ENCODE measurements at regions not wholly inside any gene's neighbourhood (a gene's known extent, or its start where the extent isn't known, plus 50 kb on each side); places are given as distances from the start of the nearest gene placed in this dataset.

DNA sequence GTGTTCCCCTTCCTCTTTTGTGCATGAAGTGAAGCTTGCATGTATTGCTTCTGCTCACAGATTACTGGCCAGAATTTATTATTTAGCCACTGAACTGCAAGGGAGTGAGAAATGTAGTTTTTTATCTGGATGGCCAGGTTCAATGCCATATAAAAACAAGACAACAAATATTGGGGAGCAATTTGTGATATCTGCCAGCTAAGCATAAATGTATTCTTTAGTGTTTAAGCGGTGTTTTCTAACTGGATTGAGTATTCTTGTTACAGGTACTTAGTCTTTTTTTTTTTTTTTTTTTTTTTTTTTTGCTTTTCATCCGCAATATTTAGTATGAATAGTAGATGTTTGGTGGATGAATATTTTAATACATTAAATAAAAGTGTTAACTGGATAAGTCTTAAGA is 158.2 kb downstream of the TFAP2B start:
- POLR2A ChIA-PET (ENCODE audit: unreplicated experiment) = no interaction called here
- H3K4me3 ChIP-seq = no peak overlapping the region
- no peak overlapping the region for H2AFZ ChIP-seq
- intact Hi-C loops (cut with micrococcal nuclease; ENCODE audit: unreplicated experiment) = no loop called here
- no peak overlapping the region for H3K27ac ChIP-seq
- H3F3A ChIP-seq (ENCODE audit: insufficient read depth, low read depth) = no peaks in the 10 kb centered on the region
- no peaks in the 10 kb centered on the region for H3K9me2 ChIP-seq (ENCODE audit: insufficient read depth)
- CTCF ChIA-PET = no interaction called here
- DNase-seq = no peak
- H4K20me1 ChIP-seq (ENCODE audit: insufficient read depth) = no peaks in the 10 kb centered on the region
- no peaks in the 10 kb centered on the region for H3K36me3 ChIP-seq (ENCODE audit: low read depth)
- no peaks in the 10 kb centered on the region for H3K79me2 ChIP-seq (ENCODE audit: low read depth)
- H3K27me3 ChIP-seq (ENCODE audit: insufficient read depth, low read depth) = no peaks in the 10 kb centered on the region
- TF ChIP-seq EZH2 (IDR thresholded peaks at IDR 0.05; ENCODE audit: low read depth) = no peak
- TF ChIP-seq, protein P1, sequence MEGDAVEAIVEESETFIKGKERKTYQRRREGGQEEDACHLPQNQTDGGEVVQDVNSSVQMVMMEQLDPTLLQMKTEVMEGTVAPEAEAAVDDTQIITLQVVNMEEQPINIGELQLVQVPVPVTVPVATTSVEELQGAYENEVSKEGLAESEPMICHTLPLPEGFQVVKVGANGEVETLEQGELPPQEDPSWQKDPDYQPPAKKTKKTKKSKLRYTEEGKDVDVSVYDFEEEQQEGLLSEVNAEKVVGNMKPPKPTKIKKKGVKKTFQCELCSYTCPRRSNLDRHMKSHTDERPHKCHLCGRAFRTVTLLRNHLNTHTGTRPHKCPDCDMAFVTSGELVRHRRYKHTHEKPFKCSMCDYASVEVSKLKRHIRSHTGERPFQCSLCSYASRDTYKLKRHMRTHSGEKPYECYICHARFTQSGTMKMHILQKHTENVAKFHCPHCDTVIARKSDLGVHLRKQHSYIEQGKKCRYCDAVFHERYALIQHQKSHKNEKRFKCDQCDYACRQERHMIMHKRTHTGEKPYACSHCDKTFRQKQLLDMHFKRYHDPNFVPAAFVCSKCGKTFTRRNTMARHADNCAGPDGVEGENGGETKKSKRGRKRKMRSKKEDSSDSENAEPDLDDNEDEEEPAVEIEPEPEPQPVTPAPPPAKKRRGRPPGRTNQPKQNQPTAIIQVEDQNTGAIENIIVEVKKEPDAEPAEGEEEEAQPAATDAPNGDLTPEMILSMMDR (conservative IDR thresholded peaks at IDR 0.05) = no peak
- H3K4me1 ChIP-seq (replicated peaks; ENCODE audit: insufficient read depth) = no peaks in the 10 kb centered on the region
- H3K9me3 ChIP-seq (ENCODE audit: insufficient read depth, low read depth) = no peaks in the 10 kb centered on the region
- no TSS peak for BruUV-seq (replicated peaks)
- no peak overlapping the region for H3K4me2 ChIP-seq

DNA sequence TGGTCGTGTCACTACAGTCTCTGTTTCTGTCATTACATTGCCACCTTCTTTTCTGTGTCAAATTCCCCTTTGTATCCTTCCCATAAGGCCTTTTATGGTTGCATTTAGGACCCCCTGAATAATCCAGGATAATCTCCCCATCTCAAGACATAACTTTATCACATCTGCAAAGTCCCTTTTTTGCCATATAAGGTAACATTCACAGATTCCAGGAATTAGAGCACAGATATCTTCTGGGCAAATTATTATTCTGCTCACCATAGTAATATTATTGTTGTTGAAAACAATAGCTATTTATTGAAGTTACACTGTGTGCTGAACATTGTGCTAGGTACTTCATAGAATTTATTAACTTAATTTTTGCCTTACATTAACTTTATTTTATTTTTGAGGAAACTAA is 159.1 kb downstream of the TFAP2B start:
- POLR2A ChIA-PET (ENCODE audit: unreplicated experiment) = no interaction called here
- H3K36me3 ChIP-seq (ENCODE audit: low read depth) = no peaks in the 10 kb centered on the region

DNA sequence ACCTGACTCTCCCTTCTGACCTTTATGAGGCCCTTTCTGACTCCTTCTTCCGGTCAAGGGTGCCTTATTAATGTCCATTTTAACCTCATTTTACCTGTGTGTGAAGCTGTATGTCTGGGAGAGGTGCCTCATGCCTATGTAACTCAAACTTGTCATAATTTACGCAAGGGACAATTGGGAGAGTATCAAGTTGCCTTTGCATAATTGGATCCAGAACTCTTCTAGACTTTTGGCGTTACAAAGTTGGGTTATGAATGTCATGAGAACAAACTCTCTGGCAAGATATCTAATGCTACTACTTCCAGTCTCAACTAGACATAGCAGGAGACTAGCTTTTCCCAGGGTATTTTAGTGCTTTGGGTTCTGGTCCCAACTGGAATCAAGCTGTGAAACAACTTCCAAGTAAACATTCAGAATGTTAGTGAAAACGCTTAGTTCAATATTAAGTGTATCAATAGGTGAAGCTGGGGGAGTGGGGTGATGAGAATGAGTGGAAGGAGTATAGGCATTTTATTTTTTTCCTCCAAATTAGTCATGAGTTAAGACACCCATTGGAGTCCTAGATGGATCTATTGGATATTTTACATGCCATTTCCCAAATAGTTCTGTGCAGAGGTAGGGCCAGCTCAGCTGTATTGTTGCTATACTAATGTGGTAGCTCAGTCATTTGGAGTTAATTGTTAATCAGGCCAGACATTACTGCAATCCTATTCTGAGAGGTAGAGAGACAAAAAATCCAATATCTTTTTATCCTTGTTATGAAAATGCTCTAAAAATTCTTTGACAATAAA is 159.9 kb downstream of the TFAP2B start:
- Histone ChIP-seq H3K4me3 (no peak overlapping the region), H3K27me3 (ENCODE audit: insufficient read depth, low read depth) (no peaks in the 10 kb centered on the region), H2AFZ (no peak overlapping the region), H3K27ac (no peak overlapping the region), H3F3A (ENCODE audit: insufficient read depth, low read depth) (no peaks in the 10 kb centered on the region), H3K79me2 (ENCODE audit: low read depth) (no peaks in the 10 kb centered on the region), H3K36me3 (ENCODE audit: low read depth) (no peaks in the 10 kb centered on the region), H3K4me1 (replicated peaks; ENCODE audit: insufficient read depth) (no peaks in the 10 kb centered on the region), H4K20me1 (ENCODE audit: insufficient read depth) (no peaks in the 10 kb centered on the region), H3K4me2 (no peak overlapping the region), H3K9me2 (ENCODE audit: insufficient read depth) (no peaks in the 10 kb centered on the region), H3K9me3 (ENCODE audit: insufficient read depth, low read depth) (no peaks in the 10 kb centered on the region)
- intact Hi-C loops (cut with micrococcal nuclease; ENCODE audit: unreplicated experiment) = no loop called here
- no TSS peak for BruUV-seq (replicated peaks)
- TF ChIP-seq, protein P1 (conservative IDR thresholded peaks at IDR 0.05) = no peak
- TF ChIP-seq EZH2 (IDR thresholded peaks at IDR 0.05; ENCODE audit: low read depth) = no peak
- no peak for DNase-seq
- ChIA-PET CTCF (no interaction called here), POLR2A (ENCODE audit: unreplicated experiment) (no interaction called here)

More for the DNA sequence above, 159.1 kb downstream of the TFAP2B start:
- TF ChIP-seq, protein P1 (conservative IDR thresholded peaks at IDR 0.05) = no peak
- TF ChIP-seq EZH2 (IDR thresholded peaks at IDR 0.05; ENCODE audit: low read depth) = no peak
- Histone ChIP-seq H3K4me2 (no peak overlapping the region), H4K20me1 (ENCODE audit: insufficient read depth) (no peaks in the 10 kb centered on the region), H3F3A (ENCODE audit: insufficient read depth, low read depth) (no peaks in the 10 kb centered on the region), H3K79me2 (ENCODE audit: low read depth) (no peaks in the 10 kb centered on the region), H3K27ac (no peak overlapping the region), H3K9me3 (ENCODE audit: insufficient read depth, low read depth) (no peaks in the 10 kb centered on the region), H3K9me2 (ENCODE audit: insufficient read depth) (no peaks in the 10 kb centered on the region), H3K4me3 (no peak overlapping the region), H3K4me1 (replicated peaks; ENCODE audit: insufficient read depth) (no peaks in the 10 kb centered on the region), H3K27me3 (ENCODE audit: insufficient read depth, low read depth) (no peaks in the 10 kb centered on the region), H2AFZ (no peak overlapping the region)
- intact Hi-C loops (cut with micrococcal nuclease; ENCODE audit: unreplicated experiment) = no loop called here
- no TSS peak for BruUV-seq (replicated peaks)
- DNase-seq = no peak
- CTCF ChIA-PET = no interaction called here
